Neural progenitor cell (in vitro differentiated cells): ENCODE measurements at regions not wholly inside any gene's neighbourhood (a gene's known extent, or its start where the extent isn't known, plus 50 kb on each side); places are given as distances from the start of the nearest gene placed in this dataset.

ENCODE experiments used
- DNase-seq: peaks from one replicate; pipeline ENCODE4 v3.0.0-alpha.2; 2016; ENCODE audit warnings: low spot score
- H2AFZ ChIP-seq: fragments of 200-600 bp; sonication (generic); replicated peaks from 2 replicates; pipeline ENCODE4 v1.6.1; 2016; ENCODE audit warnings: antibody characterized with exemption
- H3F3A ChIP-seq: fragments of 200-600 bp; sonication (generic); 2 replicates; pipeline ENCODE4 v1.6.1; 2016; ENCODE audit warnings: antibody characterized with exemption, low read depth
- H3K27ac ChIP-seq: fragments of 200-600 bp; sonication (generic); 2 replicates; pipeline ENCODE4 v1.5.1; 2016; ENCODE audit warnings: mild to moderate bottlenecking
- H3K27me3 ChIP-seq: fragments of 200-600 bp; sonication (generic); 2 replicates; pipeline ENCODE4 v1.6.1; 2016; ENCODE audit warnings: mild to moderate bottlenecking, moderate library complexity
- H3K36me3 ChIP-seq: fragments of 200-600 bp; sonication (generic); 2 replicates; pipeline ENCODE4 v1.5.1; 2016
- H3K4me1 ChIP-seq: fragments of 200-600 bp; sonication (generic); 2 replicates; pipeline ENCODE4 v1.6.1; 2016; ENCODE audit warnings: mixed run types
- H3K4me2 ChIP-seq: fragments of 200-600 bp; sonication (generic); 2 replicates; pipeline ENCODE4 v1.6.1; 2016
- H3K4me3 ChIP-seq: fragments of 200-600 bp; sonication (generic); 2 replicates; pipeline ENCODE4 v1.5.1; 2016
- H3K79me2 ChIP-seq: fragments of 200-600 bp; sonication (generic); 2 replicates; pipeline ENCODE4 v1.6.1; 2016; ENCODE audit warnings: low read depth
- H3K9ac ChIP-seq: fragments of 200-600 bp; sonication (generic); 2 replicates; pipeline ENCODE4 v1.6.1; 2016
- H3K9me3 ChIP-seq: fragments of 200-600 bp; sonication (generic); 2 replicates; pipeline ENCODE4 v1.5.1; 2016; ENCODE audit warnings: low read depth
- H4K20me1 ChIP-seq: fragments of 200-600 bp; sonication (generic); 2 replicates; pipeline ENCODE4 v1.6.1; 2016; ENCODE audit warnings: low read depth
- H3K27ac Mint-ChIP-seq: 3 replicates; pipeline ENCODE4 v1.8.0; 2021; ENCODE audit warnings: mixed read lengths
- H3K27me3 Mint-ChIP-seq: 2 replicates; pipeline ENCODE4 v1.8.0; 2022; ENCODE audit warnings: low read depth, mild to moderate bottlenecking, inconsistent platforms, moderate library complexity, mixed read lengths; ENCODE audit not compliant: insufficient read depth
- H3K36me3 Mint-ChIP-seq: 3 replicates; pipeline ENCODE4 v1.8.0; 2021; ENCODE audit warnings: mixed read lengths
- H3K4me1 Mint-ChIP-seq: 3 replicates; pipeline ENCODE4 v1.8.0; 2021; ENCODE audit warnings: mixed read lengths
- H3K4me3 Mint-ChIP-seq: 3 replicates; pipeline ENCODE4 v1.8.0; 2021; ENCODE audit warnings: mild to moderate bottlenecking, moderate library complexity, mixed read lengths
- H3K9me3 Mint-ChIP-seq: 3 replicates; pipeline ENCODE4 v1.8.0; 2020; ENCODE audit warnings: mixed read lengths
- CTCF ChIP-seq: fragments of 200-600 bp; sonication (generic); IDR thresholded peaks from 2 replicates; pipeline ENCODE4 v1.5.1; 2017; ENCODE audit warnings: antibody characterized with exemption, mild to moderate bottlenecking
- EZH2 ChIP-seq: fragments of 200-600 bp; sonication (generic); IDR thresholded peaks from 2 replicates; pipeline ENCODE4 v1.6.1; 2017; ENCODE audit warnings: antibody characterized with exemption, mild to moderate bottlenecking, moderate library complexity
- EZH2phosphoT487 ChIP-seq: fragments of 200-600 bp; sonication (generic); IDR thresholded peaks from 2 replicates; pipeline ENCODE4 v1.6.1; 2017; ENCODE audit warnings: antibody characterized with exemption

DNA sequence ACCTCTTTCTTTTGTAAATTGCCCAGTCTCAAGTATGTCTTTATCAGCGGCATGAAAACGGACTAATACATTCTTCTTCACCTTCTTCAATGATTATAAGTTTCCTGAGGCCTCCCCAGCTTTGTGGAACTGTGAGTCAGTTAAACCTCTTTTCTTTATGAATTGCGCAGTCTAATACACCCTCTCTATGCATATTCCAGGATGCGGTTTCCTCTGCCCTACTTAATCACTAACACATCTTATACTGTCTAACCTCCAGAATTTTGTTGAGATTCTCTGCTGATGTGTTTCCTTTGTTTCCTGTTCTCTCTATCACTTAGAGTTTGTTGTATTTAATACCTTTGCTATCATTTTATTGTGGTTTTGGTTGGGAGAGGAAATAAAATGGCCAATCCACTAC lies 145.4 kb downstream of the AEBP2 start:
- H3K4me1 Mint-ChIP-seq, result no peaks in the 10 kb centered on the region
- no peak overlapping the region for H3K4me2 ChIP-seq
- H3K27ac Mint-ChIP-seq, result no peak overlapping the region
- H3K36me3 ChIP-seq, result no peaks in the 10 kb centered on the region
- no peak overlapping the region for H3K27ac ChIP-seq
- no peak overlapping the region for H3K4me3 Mint-ChIP-seq
- H4K20me1 ChIP-seq, result no peaks in the 10 kb centered on the region
- peaks cover 4% of the 10 kb centered on the region for H3K9me3 ChIP-seq
- H3K27me3 ChIP-seq, result no peaks in the 10 kb centered on the region
- peaks cover 4% of the 10 kb centered on the region for H3K27me3 Mint-ChIP-seq
- no peaks in the 10 kb centered on the region for H3F3A ChIP-seq
- H3K4me1 ChIP-seq, result no peaks in the 10 kb centered on the region
- no peak overlapping the region for H3K9ac ChIP-seq
- peaks cover 12% of the 10 kb centered on the region for H3K36me3 Mint-ChIP-seq
- no peak for TF ChIP-seq EZH2
- peaks cover 31% of the 10 kb centered on the region for H3K9me3 Mint-ChIP-seq
- H3K79me2 ChIP-seq, result no peaks in the 10 kb centered on the region
- H3K4me3 ChIP-seq, result no peak overlapping the region
- no peak overlapping the region for H2AFZ ChIP-seq
- DNase-seq, result no peak

DNA sequence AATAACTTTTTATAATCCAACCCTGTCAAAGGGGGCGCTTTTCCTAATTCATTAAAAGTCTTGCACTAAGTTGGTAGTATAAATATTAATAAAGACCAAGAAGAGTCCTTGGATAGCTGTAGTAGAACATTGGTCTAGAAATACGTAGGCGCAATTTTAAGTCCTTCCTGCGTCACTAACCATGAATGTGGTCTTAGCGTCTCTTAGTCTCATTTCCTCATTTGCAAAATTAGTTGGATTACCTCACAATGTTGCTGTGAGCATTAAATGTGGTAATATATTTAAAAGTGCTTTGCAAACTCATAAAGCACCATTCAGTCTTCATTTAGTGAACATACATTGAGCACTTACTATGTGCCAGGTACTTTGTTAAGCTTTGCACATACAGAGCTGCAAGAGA lies 149.7 kb downstream of the AEBP2 start:
- no peak overlapping the region for H3K9ac ChIP-seq
- Mint-ChIP-seq H3K27me3 (no peaks in the 10 kb centered on the region), H3K4me3 (no peak overlapping the region), H3K9me3 (peaks cover 11% of the 10 kb centered on the region), H3K27ac (no peak overlapping the region), H3K4me1 (no peaks in the 10 kb centered on the region), H3K36me3 (peaks cover 4% of the 10 kb centered on the region)
- H3K36me3 ChIP-seq, result no peaks in the 10 kb centered on the region
- no peaks in the 10 kb centered on the region for H3F3A ChIP-seq
- TF ChIP-seq CTCF, result no peak
- TF ChIP-seq EZH2phosphoT487, result no peak
- no peak for TF ChIP-seq EZH2
- H3K4me3 ChIP-seq, result no peak overlapping the region
- H3K27me3 ChIP-seq, result no peaks in the 10 kb centered on the region
- no peak for DNase-seq
- no peaks in the 10 kb centered on the region for H4K20me1 ChIP-seq
- H3K79me2 ChIP-seq, result no peaks in the 10 kb centered on the region
- no peak overlapping the region for H3K4me2 ChIP-seq
- H3K27ac ChIP-seq, result no peak overlapping the region
- H3K9me3 ChIP-seq, result no peaks in the 10 kb centered on the region
- H2AFZ ChIP-seq, result no peak overlapping the region
- no peaks in the 10 kb centered on the region for H3K4me1 ChIP-seq

DNA sequence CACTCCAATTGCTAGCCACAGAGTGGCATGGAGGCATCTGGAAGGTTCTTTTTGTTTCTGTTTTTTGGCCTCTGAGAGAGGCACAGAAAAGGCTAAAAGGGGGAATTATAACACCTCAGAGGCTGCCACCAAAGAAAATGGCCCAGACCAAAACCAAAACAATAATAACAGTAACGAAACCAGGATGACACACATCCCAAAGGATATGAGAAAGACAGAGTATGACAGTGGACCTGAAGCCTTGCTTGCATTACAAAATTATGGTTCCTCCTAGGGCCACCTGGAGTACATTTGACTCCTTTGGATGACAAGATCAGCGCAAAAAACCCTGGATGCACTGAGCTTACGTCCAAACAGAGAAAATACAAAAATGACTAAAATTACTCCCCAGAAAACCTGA lies 152.7 kb downstream of the AEBP2 start:
- TF ChIP-seq CTCF, result no peak
- TF ChIP-seq EZH2, result no peak
- no peak for TF ChIP-seq EZH2phosphoT487
- H3K9ac ChIP-seq, result no peak overlapping the region
- no peak overlapping the region for H3K4me3 ChIP-seq
- H4K20me1 ChIP-seq, result no peaks in the 10 kb centered on the region
- Mint-ChIP-seq H3K4me1 (peaks cover 4% of the 10 kb centered on the region), H3K36me3 (no peaks in the 10 kb centered on the region), H3K27ac (no peak overlapping the region), H3K9me3 (no peaks in the 10 kb centered on the region), H3K27me3 (no peaks in the 10 kb centered on the region), H3K4me3 (no peak overlapping the region)
- H3F3A ChIP-seq, result no peaks in the 10 kb centered on the region
- H3K27ac ChIP-seq, result no peak overlapping the region
- H3K79me2 ChIP-seq, result no peaks in the 10 kb centered on the region
- no peak overlapping the region for H3K4me2 ChIP-seq
- H3K27me3 ChIP-seq, result no peaks in the 10 kb centered on the region
- H3K4me1 ChIP-seq, result peaks cover 9% of the 10 kb centered on the region
- no peaks in the 10 kb centered on the region for H3K9me3 ChIP-seq
- H2AFZ ChIP-seq, result no peak overlapping the region
- no peaks in the 10 kb centered on the region for H3K36me3 ChIP-seq
- DNase-seq, result no peak

- H3K4me2 ChIP-seq, result peak overlapping the region; percentile 70
- Mint-ChIP-seq H3K36me3 (no peaks in the 10 kb centered on the region), H3K9me3 (no peaks in the 10 kb centered on the region), H3K27ac (no peak overlapping the region), H3K4me1 (peaks cover 11% of the 10 kb centered on the region), H3K27me3 (no peaks in the 10 kb centered on the region), H3K4me3 (no peak overlapping the region)
- no peaks in the 10 kb centered on the region for H3K79me2 ChIP-seq
- H3K27ac ChIP-seq, result no peak overlapping the region
- H3K4me3 ChIP-seq, result no peak overlapping the region
- no peaks in the 10 kb centered on the region for H3K27me3 ChIP-seq
- H3K36me3 ChIP-seq, result no peaks in the 10 kb centered on the region
- no peaks in the 10 kb centered on the region for H4K20me1 ChIP-seq
- no peak for DNase-seq
- no peak overlapping the region for H3K9ac ChIP-seq
- no peak overlapping the region for H2AFZ ChIP-seq
- no peaks in the 10 kb centered on the region for H3F3A ChIP-seq
- H3K9me3 ChIP-seq, result no peaks in the 10 kb centered on the region
- TF ChIP-seq EZH2phosphoT487 (no peak), CTCF (no peak), EZH2 (no peak)
- H3K4me1 ChIP-seq, result peaks cover 23% of the 10 kb centered on the region
These were observed 157.3 kb downstream of the AEBP2 start for GRCh38 chr12:19596434-19597166.
